ENCODE measurements at regions not wholly inside any gene's neighbourhood (a gene's known extent, or its start where the extent isn't known, plus 50 kb on each side); places are given as distances from the start of the nearest gene placed in this dataset.

DNA sequence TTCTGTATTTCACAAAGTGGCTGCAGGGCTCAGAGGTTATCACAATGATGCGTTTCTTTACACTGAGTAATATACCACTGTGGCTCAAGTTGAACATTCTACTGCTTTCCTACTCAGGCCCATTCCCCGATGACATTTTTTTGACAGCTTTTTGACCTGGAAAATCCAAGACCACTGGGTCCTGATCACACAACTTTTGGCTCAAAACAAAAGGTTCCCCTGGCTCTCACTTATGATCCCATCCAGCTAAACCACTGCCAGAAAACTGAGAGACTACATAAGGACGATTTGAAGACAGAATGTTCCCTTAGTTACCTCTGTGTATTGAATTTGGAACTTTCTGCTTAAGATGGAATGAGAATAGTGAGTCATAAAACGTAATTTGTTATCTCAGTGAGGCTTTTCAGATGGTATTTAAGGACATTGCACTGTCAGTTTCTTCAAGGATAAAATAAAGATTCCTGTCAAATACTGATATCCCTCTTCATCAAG is 78.0 kb upstream of the FBXL7 start:
- no peaks in the 10 kb centered on the region for H4K20me1 ChIP-seq
- H3K27me3 ChIP-seq: no peaks in the 10 kb centered on the region
- no peak overlapping the region for H3K27ac ChIP-seq
- TF ChIP-seq Cebpa-rat (IDR thresholded peaks at IDR 0.05): no peak
- H3K4me2 ChIP-seq: no peak overlapping the region
- no peaks in the 10 kb centered on the region for H3K9me3 ChIP-seq
- no peaks in the 10 kb centered on the region for H3K4me1 ChIP-seq
- no peaks in the 10 kb centered on the region for H3K36me3 ChIP-seq
- no peak overlapping the region for H3K4me3 ChIP-seq
- H3K9ac ChIP-seq: no peak overlapping the region

DNA sequence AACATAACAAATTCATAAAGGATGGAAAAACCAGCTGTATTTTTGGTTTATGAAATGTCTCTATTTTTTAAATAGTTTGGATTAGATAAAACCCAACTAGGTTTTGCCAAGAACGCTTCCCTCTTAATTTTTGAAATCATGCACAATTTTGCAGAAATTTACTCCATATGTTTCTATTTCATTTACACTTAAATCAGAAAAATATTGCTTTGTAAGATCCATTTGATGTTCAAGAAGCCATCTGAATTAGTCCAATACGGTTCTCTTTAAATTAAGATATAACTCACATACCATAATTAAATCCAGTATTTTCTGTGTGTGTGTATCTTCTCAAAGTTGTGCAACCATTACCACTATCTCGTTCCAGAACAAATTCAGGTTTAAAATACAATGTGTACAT is 78.6 kb upstream of the FBXL7 start:
- Histone ChIP-seq H3K4me2 (no peak overlapping the region), H3K27me3 (no peaks in the 10 kb centered on the region), H4K20me1 (no peaks in the 10 kb centered on the region), H3K9me3 (no peaks in the 10 kb centered on the region), H3K9ac (no peak overlapping the region), H3K4me3 (no peak overlapping the region), H3K4me1 (no peaks in the 10 kb centered on the region), H3K36me3 (no peaks in the 10 kb centered on the region), H3K27ac (no peak overlapping the region)
- no peak for TF ChIP-seq Cebpa-rat (IDR thresholded peaks at IDR 0.05)

- no peaks in the 10 kb centered on the region for H3K36me3 ChIP-seq
- no peaks in the 10 kb centered on the region for H3K9me3 ChIP-seq
- no peak overlapping the region for H3K27ac ChIP-seq
- no peak overlapping the region for H3K4me3 ChIP-seq
- TF ChIP-seq Cebpa-rat (IDR thresholded peaks at IDR 0.05): no peak
- no peaks in the 10 kb centered on the region for H3K4me1 ChIP-seq
- no peak overlapping the region for H3K4me2 ChIP-seq
- H4K20me1 ChIP-seq: no peaks in the 10 kb centered on the region
- H3K27me3 ChIP-seq: no peaks in the 10 kb centered on the region
- no peak overlapping the region for H3K9ac ChIP-seq
Measured at GRCh38 chr5:15420201-15420600, 79.8 kb upstream of the FBXL7 start.

GRCh38 chr5:15417156-15417555 is 82.8 kb upstream of the FBXL7 start:
- Histone ChIP-seq H3K27ac (no peak overlapping the region), H3K9me3 (no peaks in the 10 kb centered on the region), H3K36me3 (no peaks in the 10 kb centered on the region), H3K9ac (no peak overlapping the region), H3K27me3 (no peaks in the 10 kb centered on the region), H3K4me2 (no peak overlapping the region), H4K20me1 (no peaks in the 10 kb centered on the region), H3K4me3 (no peak overlapping the region), H3K4me1 (no peaks in the 10 kb centered on the region)
- no peak for TF ChIP-seq Cebpa-rat (IDR thresholded peaks at IDR 0.05)

- H3K27me3 ChIP-seq: no peaks in the 10 kb centered on the region
- H3K4me1 ChIP-seq: peaks cover 5% of the 10 kb centered on the region
- no peak overlapping the region for H3K27ac ChIP-seq
- H3K4me3 ChIP-seq: no peak overlapping the region
- peaks cover 9% of the 10 kb centered on the region; the same call in 1 of the 2 replicates for H3K9me3 ChIP-seq
- TF ChIP-seq Cebpa-rat (IDR thresholded peaks at IDR 0.05): no peak
- H3K9ac ChIP-seq: no peak overlapping the region
- H3K36me3 ChIP-seq: no peaks in the 10 kb centered on the region
- H3K4me2 ChIP-seq: no peak overlapping the region
- no peaks in the 10 kb centered on the region for H4K20me1 ChIP-seq
Measured at GRCh38 chr5:15406478-15406877, 93.5 kb upstream of the FBXL7 start.

DNA sequence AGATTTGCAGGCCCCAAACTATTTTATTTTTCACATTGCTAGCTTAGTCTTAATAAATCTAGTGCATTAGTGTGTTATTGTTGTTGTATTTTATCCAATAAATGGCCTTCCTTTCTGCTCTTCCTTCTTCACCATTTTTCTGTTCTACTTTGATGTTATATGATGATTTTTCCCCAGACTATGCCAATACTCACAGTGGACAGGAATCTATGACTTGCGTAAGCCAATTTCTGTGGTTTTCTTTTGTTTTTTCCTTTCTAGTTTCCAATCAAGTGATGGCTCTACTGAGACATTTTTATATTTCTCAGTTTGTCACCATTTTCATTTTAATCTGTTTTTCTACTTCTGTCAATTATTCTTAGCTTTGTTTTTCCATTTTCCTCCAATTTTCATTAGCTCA is 106.8 kb upstream of the FBXL7 start:
- Histone ChIP-seq H3K27me3 (no peaks in the 10 kb centered on the region), H3K4me3 (no peak overlapping the region), H4K20me1 (no peaks in the 10 kb centered on the region), H3K9ac (no peak overlapping the region), H3K36me3 (no peaks in the 10 kb centered on the region), H3K9me3 (no peaks in the 10 kb centered on the region), H3K4me2 (no peak overlapping the region), H3K27ac (no peak overlapping the region), H3K4me1 (no peaks in the 10 kb centered on the region)
- TF ChIP-seq Cebpa-rat (IDR thresholded peaks at IDR 0.05): no peak

GRCh38 chr5:15391704-15392397 is 108.1 kb upstream of the FBXL7 start:
- no peaks in the 10 kb centered on the region for H3K9me3 ChIP-seq
- H3K4me1 ChIP-seq: no peaks in the 10 kb centered on the region
- no peak overlapping the region for H3K4me2 ChIP-seq
- H4K20me1 ChIP-seq: no peaks in the 10 kb centered on the region
- H3K27ac ChIP-seq: no peak overlapping the region
- no peak for TF ChIP-seq Cebpa-rat (IDR thresholded peaks at IDR 0.05)
- no peak overlapping the region for H3K9ac ChIP-seq
- no peaks in the 10 kb centered on the region for H3K27me3 ChIP-seq
- H3K36me3 ChIP-seq: no peaks in the 10 kb centered on the region
- H3K4me3 ChIP-seq: no peak overlapping the region

GRCh38 chr5:15388866-15389265 is 111.1 kb upstream of the FBXL7 start:
- Histone ChIP-seq H3K27ac (no peak overlapping the region), H3K4me3 (no peak overlapping the region), H3K9me3 (no peaks in the 10 kb centered on the region), H3K9ac (no peak overlapping the region), H3K36me3 (no peaks in the 10 kb centered on the region), H3K4me1 (no peaks in the 10 kb centered on the region), H3K4me2 (no peak overlapping the region), H3K27me3 (no peaks in the 10 kb centered on the region), H4K20me1 (no peaks in the 10 kb centered on the region)
- TF ChIP-seq Cebpa-rat (IDR thresholded peaks at IDR 0.05): no peak

- Histone ChIP-seq H3K27me3 (no peaks in the 10 kb centered on the region), H3K36me3 (no peaks in the 10 kb centered on the region), H3K4me1 (no peaks in the 10 kb centered on the region), H3K27ac (no peak overlapping the region), H3K9ac (no peak overlapping the region), H3K4me3 (no peak overlapping the region), H3K9me3 (no peaks in the 10 kb centered on the region), H3K4me2 (no peak overlapping the region), H4K20me1 (no peaks in the 10 kb centered on the region)
- no peak for TF ChIP-seq Cebpa-rat (IDR thresholded peaks at IDR 0.05)
Measured at GRCh38 chr5:15387931-15388524, 112.0 kb upstream of the FBXL7 start.

- Histone ChIP-seq H3K9me3 (no peaks in the 10 kb centered on the region), H4K20me1 (no peaks in the 10 kb centered on the region), H3K27me3 (no peaks in the 10 kb centered on the region), H3K4me2 (no peak overlapping the region), H3K36me3 (no peaks in the 10 kb centered on the region), H3K9ac (no peak overlapping the region), H3K4me3 (no peak overlapping the region), H3K4me1 (no peaks in the 10 kb centered on the region), H3K27ac (no peak overlapping the region)
- TF ChIP-seq Cebpa-rat (IDR thresholded peaks at IDR 0.05): no peak
Measured at GRCh38 chr5:15386122-15386521, 113.9 kb upstream of the FBXL7 start.
